ENCODE measurements at regions not wholly inside any gene's neighbourhood (a gene's known extent, or its start where the extent isn't known, plus 50 kb on each side); places are given as distances from the start of the nearest gene placed in this dataset.

GRCh38 chr6:128573036-128573435 is 52.6 kb upstream of the PTPRK start:
- no peak for TF ChIP-seq POLR2A (IDR thresholded peaks at IDR 0.05)
- no peak for TF ChIP-seq CTCF (IDR thresholded peaks at IDR 0.05)
